Natural killer cell (primary cell): ENCODE measurements at regions not wholly inside any gene's neighbourhood (a gene's known extent, or its start where the extent isn't known, plus 50 kb on each side); places are given as distances from the start of the nearest gene placed in this dataset.

Source experiments
- ATAC-seq, 3 donors: fragments of 150-1000 bp in 2 of 3; fragments of 200-7000 bp in 1 of 3; cut with Tn5 transposase; 1 replicate in 1 of 3; 2 replicates in 2 of 3; pipeline ENCODE4 v1.10.0; 2021; ENCODE audit warnings: mild to moderate bottlenecking in 2 of 3, moderate library complexity in 2 of 3
- DNase-seq, 2 donors: peaks; one replicate each; pipeline versions ENCODE4 v3.0.0 to v3.0.0-alpha.2; 2013 to 2021; ENCODE audit warnings: mixed read lengths in 1 of 2
- H3K27ac ChIP-seq: one replicate; pipeline ENCODE4 v1.5.1; 2013; ENCODE audit warnings: mild to moderate bottlenecking, low read length
- H3K27me3 ChIP-seq: one replicate; pipeline ENCODE4 v1.6.1; 2013; ENCODE audit warnings: low read length; ENCODE audit not compliant: control insufficient read depth, insufficient read depth
- H3K36me3 ChIP-seq: one replicate; pipeline ENCODE4 v1.6.1; 2013; ENCODE audit warnings: low read length; ENCODE audit not compliant: control insufficient read depth, insufficient read depth
- H3K4me1 ChIP-seq: one replicate; pipeline ENCODE4 v1.6.1; 2013; ENCODE audit warnings: low read length; ENCODE audit not compliant: control insufficient read depth, insufficient read depth
- H3K4me3 ChIP-seq: one replicate; pipeline ENCODE4 v1.5.1; 2013; ENCODE audit warnings: low read length
- H3K9me3 ChIP-seq: one replicate; pipeline ENCODE4 v1.6.1; 2013; ENCODE audit warnings: low read length; ENCODE audit not compliant: control insufficient read depth, insufficient read depth
- H3K27ac Mint-ChIP-seq, 2 donors: one replicate each; pipeline ENCODE4 v1.8.0; 2022; ENCODE audit warnings: mild to moderate bottlenecking in 2 of 2, mixed read lengths in 2 of 2, moderate library complexity in 1 of 2
- H3K27me3 Mint-ChIP-seq, 2 donors: one replicate each; pipeline ENCODE4 v1.8.0; 2022; ENCODE audit warnings: low read depth in 2 of 2, mixed read lengths in 2 of 2
- H3K36me3 Mint-ChIP-seq: one replicate; pipeline ENCODE4 v1.8.0; 2022; ENCODE audit warnings: mixed read lengths
- H3K4me1 Mint-ChIP-seq, 2 donors: one replicate each; pipeline ENCODE4 v1.8.0; 2022; ENCODE audit warnings: mixed read lengths in 2 of 2
- H3K4me3 Mint-ChIP-seq: one replicate; pipeline ENCODE4 v1.8.0; 2022; ENCODE audit warnings: mild to moderate bottlenecking, moderate library complexity, mixed read lengths
- H3K9me3 Mint-ChIP-seq, 2 donors: one replicate each; pipeline ENCODE4 v1.8.0; 2022; ENCODE audit warnings: mixed read lengths in 2 of 2
- WGBS: methylation state at CpG from one replicate; pipeline ENCODE4 v1.1.7; 2013; ENCODE audit warnings: missing lambda C conversion rate; ENCODE audit not compliant: insufficient coverage; 5-methylcytosine and 5-hydroxymethylcytosine counted together
- intact Hi-C: fragments of 100-400 bp; cut with micrococcal nuclease; formaldehyde crosslinking; loops from one replicate; pipeline ENCODE4 v1.14.2; 2022
- TF ChIP-seq, protein P1 (sequence below): fragments of 200-600 bp; IDR thresholded peaks from one replicate; pipeline ENCODE4 v1.8.0; 2022; ENCODE audit warnings: antibody characterized with exemption

GRCh38 chr2:52904355-52904891 is 863.2 kb upstream of the CHAC2 start:
- WGBS: 63% methylated on average over 1 of the region's 1 CpG
- Mint-ChIP-seq H3K27me3 (no peaks in the 10 kb centered on the region), H3K4me3 (no peak overlapping the region), H3K4me1 (no peaks in the 10 kb centered on the region), H3K27ac (no peak overlapping the region), H3K36me3 (no peaks in the 10 kb centered on the region), H3K9me3 (peaks cover 15 to 24% of the 10 kb centered on the region in 2 donors)
- H3K4me3 ChIP-seq: no peak overlapping the region
- no peaks in the 10 kb centered on the region for H3K9me3 ChIP-seq
- H3K36me3 ChIP-seq: no peaks in the 10 kb centered on the region
- TF ChIP-seq, protein P1, sequence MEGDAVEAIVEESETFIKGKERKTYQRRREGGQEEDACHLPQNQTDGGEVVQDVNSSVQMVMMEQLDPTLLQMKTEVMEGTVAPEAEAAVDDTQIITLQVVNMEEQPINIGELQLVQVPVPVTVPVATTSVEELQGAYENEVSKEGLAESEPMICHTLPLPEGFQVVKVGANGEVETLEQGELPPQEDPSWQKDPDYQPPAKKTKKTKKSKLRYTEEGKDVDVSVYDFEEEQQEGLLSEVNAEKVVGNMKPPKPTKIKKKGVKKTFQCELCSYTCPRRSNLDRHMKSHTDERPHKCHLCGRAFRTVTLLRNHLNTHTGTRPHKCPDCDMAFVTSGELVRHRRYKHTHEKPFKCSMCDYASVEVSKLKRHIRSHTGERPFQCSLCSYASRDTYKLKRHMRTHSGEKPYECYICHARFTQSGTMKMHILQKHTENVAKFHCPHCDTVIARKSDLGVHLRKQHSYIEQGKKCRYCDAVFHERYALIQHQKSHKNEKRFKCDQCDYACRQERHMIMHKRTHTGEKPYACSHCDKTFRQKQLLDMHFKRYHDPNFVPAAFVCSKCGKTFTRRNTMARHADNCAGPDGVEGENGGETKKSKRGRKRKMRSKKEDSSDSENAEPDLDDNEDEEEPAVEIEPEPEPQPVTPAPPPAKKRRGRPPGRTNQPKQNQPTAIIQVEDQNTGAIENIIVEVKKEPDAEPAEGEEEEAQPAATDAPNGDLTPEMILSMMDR: no peak
- H3K27me3 ChIP-seq: no peaks in the 10 kb centered on the region
- ATAC-seq (no peak), DNase-seq (no peak)
- H3K27ac ChIP-seq: no peak overlapping the region
- no peaks in the 10 kb centered on the region for H3K4me1 ChIP-seq
- intact Hi-C loops: no loop called here

GRCh38 chr2:52897511-52898044 is 870.0 kb upstream of the CHAC2 start:
- intact Hi-C loops: no loop called here
- peaks cover 9 to 24% of the 10 kb centered on the region in 2 donors for H3K9me3 Mint-ChIP-seq
- WGBS: 94% methylated on average over 2 of the region's 2 CpGs

DNA sequence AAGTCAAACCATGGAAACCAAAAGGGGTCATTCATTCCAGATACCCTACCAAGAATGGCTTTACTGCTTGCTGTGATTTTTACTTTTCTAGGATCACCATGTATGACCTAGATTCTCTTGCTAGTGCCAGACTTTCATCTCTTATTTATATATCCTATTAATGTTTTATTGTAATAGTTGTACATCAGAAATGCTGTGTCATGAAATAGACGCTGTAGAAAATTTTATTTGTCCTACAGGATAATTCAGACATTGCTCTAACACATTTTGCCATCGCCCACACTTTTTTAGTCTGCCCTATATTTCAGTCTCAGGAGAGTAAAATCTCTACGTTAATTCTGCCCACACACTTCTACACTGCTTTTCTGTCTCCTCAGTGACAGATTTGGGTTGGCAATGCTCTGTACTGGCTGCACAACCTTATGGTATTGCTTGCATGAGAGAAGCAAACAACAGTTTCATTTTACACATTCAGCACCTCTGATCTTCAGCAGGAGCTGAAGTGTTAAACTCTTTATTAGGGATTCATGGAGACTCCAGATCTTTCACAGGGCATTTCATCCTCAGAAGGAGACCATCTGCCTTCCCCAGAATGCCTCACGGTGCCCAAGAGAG is 871.8 kb upstream of the CHAC2 start:
- H3K4me1 Mint-ChIP-seq: no peaks in the 10 kb centered on the region
- DNase-seq: no peak
- H3K36me3 Mint-ChIP-seq: peaks cover 5% of the 10 kb centered on the region
- no peak overlapping the region for H3K27ac Mint-ChIP-seq
- Histone ChIP-seq H3K9me3 (peaks cover 18% of the 10 kb centered on the region), H3K27me3 (no peaks in the 10 kb centered on the region), H3K27ac (no peak overlapping the region), H3K4me1 (no peaks in the 10 kb centered on the region), H3K4me3 (no peak overlapping the region), H3K36me3 (no peaks in the 10 kb centered on the region)
- H3K9me3 Mint-ChIP-seq: peaks cover 14 to 33% of the 10 kb centered on the region in 2 donors
- H3K4me3 Mint-ChIP-seq: no peak overlapping the region
- TF ChIP-seq, protein P1: no peak
- H3K27me3 Mint-ChIP-seq: no peaks in the 10 kb centered on the region
- no peak for ATAC-seq
- WGBS: 75% methylated on average over 3 of the region's 4 CpGs
- intact Hi-C loops: no loop called here

More at GRCh38 chr2:52897511-52898044, 870.0 kb upstream of the CHAC2 start:
- H3K4me3 Mint-ChIP-seq: no peak overlapping the region
- H3K4me1 Mint-ChIP-seq: no peaks in the 10 kb centered on the region
- H3K27ac Mint-ChIP-seq: no peak overlapping the region
- no peaks in the 10 kb centered on the region for H3K4me1 ChIP-seq
- no peaks in the 10 kb centered on the region for H3K27me3 Mint-ChIP-seq
- DNase-seq (no peak), ATAC-seq (no peak)
- no peak overlapping the region for H3K4me3 ChIP-seq
- H3K27me3 ChIP-seq: no peaks in the 10 kb centered on the region
- TF ChIP-seq, protein P1: no peak
- H3K27ac ChIP-seq: no peak overlapping the region
- H3K9me3 ChIP-seq: peaks cover 18% of the 10 kb centered on the region
- no peaks in the 10 kb centered on the region for H3K36me3 ChIP-seq
- H3K36me3 Mint-ChIP-seq: peaks cover 5% of the 10 kb centered on the region
